MM.1S (cell line): ENCODE measurements at regions not wholly inside any gene's neighbourhood (a gene's known extent, or its start where the extent isn't known, plus 50 kb on each side); places are given as distances from the start of the nearest gene placed in this dataset.

Experiments used
- DNase-seq: peaks from one replicate; pipeline ENCODE4 v3.0.0-alpha.2; 2015
- H2AFZ ChIP-seq: fragments of 300-600 bp; sonication (generic); 2 replicates; pipeline ENCODE4 v1.6.0; 2016; ENCODE audit warnings: antibody characterized with exemption, low read length
- H3F3A ChIP-seq: fragments of 300-600 bp; sonication (generic); 2 replicates; pipeline ENCODE4 v1.6.1; 2016; ENCODE audit warnings: mild to moderate bottlenecking, antibody characterized with exemption, low read length, moderate library complexity, mixed read lengths; ENCODE audit not compliant: insufficient read depth
- H3K27ac ChIP-seq: fragments of 300-600 bp; sonication (generic); 2 replicates; pipeline ENCODE4 v1.5.1; 2016; ENCODE audit warnings: mild to moderate bottlenecking, low read length
- H3K27me3 ChIP-seq: fragments of 300-600 bp; sonication (generic); replicated peaks from 2 replicates; pipeline ENCODE4 v1.6.0; 2016; ENCODE audit warnings: low read length; ENCODE audit not compliant: insufficient read depth
- H3K36me3 ChIP-seq: fragments of 300-600 bp; sonication (generic); replicated peaks from 2 replicates; pipeline ENCODE4 v1.6.1; 2016; ENCODE audit warnings: mild to moderate bottlenecking, low read length, mixed read lengths; ENCODE audit not compliant: insufficient read depth
- H3K4me1 ChIP-seq: fragments of 300-600 bp; sonication (generic); 2 replicates; pipeline ENCODE4 v1.6.1; 2016; ENCODE audit warnings: low read length, mixed read lengths
- H3K4me2 ChIP-seq: fragments of 300-600 bp; sonication (generic); 2 replicates; pipeline ENCODE4 v1.6.0; 2016; ENCODE audit warnings: low read depth, low read length
- H3K4me3 ChIP-seq: fragments of 300-600 bp; sonication (generic); 2 replicates; pipeline ENCODE4 v1.5.1; 2016; ENCODE audit warnings: low read length, mixed read lengths
- H3K79me2 ChIP-seq: fragments of 300-600 bp; sonication (generic); 2 replicates; pipeline ENCODE4 v1.6.1; 2016; ENCODE audit warnings: mixed run types, low read length, mixed read lengths
- H3K9ac ChIP-seq: fragments of 300-600 bp; sonication (generic); 2 replicates; pipeline ENCODE4 v1.6.1; 2016; ENCODE audit warnings: low read length, mixed read lengths
- H3K9me2 ChIP-seq: fragments of 300-600 bp; sonication (generic); replicated peaks from 2 replicates; pipeline ENCODE4 v1.6.1; 2016; ENCODE audit warnings: mild to moderate bottlenecking, low read length, mixed read lengths; ENCODE audit not compliant: insufficient read depth
- H3K9me3 ChIP-seq: fragments of 300-600 bp; sonication (generic); replicated peaks from 2 replicates; pipeline ENCODE4 v1.6.1; 2016; ENCODE audit warnings: mild to moderate bottlenecking, low read length, mixed read lengths; ENCODE audit not compliant: insufficient read depth
- H4K20me1 ChIP-seq: fragments of 300-600 bp; sonication (generic); 2 replicates; pipeline ENCODE4 v1.6.1; 2016; ENCODE audit warnings: mild to moderate bottlenecking, low read length, moderate library complexity, mixed read lengths; ENCODE audit not compliant: insufficient read depth
- EZH2 ChIP-seq: fragments of 300-600 bp; sonication (generic); optimal IDR thresholded peaks from 2 replicates; pipeline ENCODE3; 2017; ENCODE audit warnings: low read depth, mild to moderate bottlenecking, antibody characterized with exemption, low read length, mixed read lengths
- EZH2phosphoT487 ChIP-seq: fragments of 300-600 bp; sonication (generic); IDR thresholded peaks from 2 replicates; pipeline ENCODE4 v1.6.1; 2018; ENCODE audit warnings: antibody characterized with exemption, low read length
- TF ChIP-seq, protein P1 (sequence below): fragments of 300-600 bp; sonication (generic); IDR thresholded peaks from 2 replicates; pipeline ENCODE4 v1.5.1; 2016; ENCODE audit warnings: antibody characterized with exemption, low read length, mixed read lengths

GRCh38 chr14:61891170-61891569 lies 128.9 kb downstream of the SNAPC1 start:
- H3K79me2 ChIP-seq: no peaks in the 10 kb centered on the region
- no peaks in the 10 kb centered on the region for H3K9me2 ChIP-seq
- no peak overlapping the region for H3K4me2 ChIP-seq
- H3K36me3 ChIP-seq: no peaks in the 10 kb centered on the region
- DNase-seq: no peak
- no peaks in the 10 kb centered on the region for H3K4me1 ChIP-seq
- no peaks in the 10 kb centered on the region for H3F3A ChIP-seq
- H3K9me3 ChIP-seq: no peaks in the 10 kb centered on the region
- H3K27ac ChIP-seq: no peak overlapping the region
- no peaks in the 10 kb centered on the region for H4K20me1 ChIP-seq
- H3K4me3 ChIP-seq: no peak overlapping the region
- H3K9ac ChIP-seq: no peak overlapping the region
- no peak overlapping the region for H2AFZ ChIP-seq
- H3K27me3 ChIP-seq: no peaks in the 10 kb centered on the region
- TF ChIP-seq, protein P1, sequence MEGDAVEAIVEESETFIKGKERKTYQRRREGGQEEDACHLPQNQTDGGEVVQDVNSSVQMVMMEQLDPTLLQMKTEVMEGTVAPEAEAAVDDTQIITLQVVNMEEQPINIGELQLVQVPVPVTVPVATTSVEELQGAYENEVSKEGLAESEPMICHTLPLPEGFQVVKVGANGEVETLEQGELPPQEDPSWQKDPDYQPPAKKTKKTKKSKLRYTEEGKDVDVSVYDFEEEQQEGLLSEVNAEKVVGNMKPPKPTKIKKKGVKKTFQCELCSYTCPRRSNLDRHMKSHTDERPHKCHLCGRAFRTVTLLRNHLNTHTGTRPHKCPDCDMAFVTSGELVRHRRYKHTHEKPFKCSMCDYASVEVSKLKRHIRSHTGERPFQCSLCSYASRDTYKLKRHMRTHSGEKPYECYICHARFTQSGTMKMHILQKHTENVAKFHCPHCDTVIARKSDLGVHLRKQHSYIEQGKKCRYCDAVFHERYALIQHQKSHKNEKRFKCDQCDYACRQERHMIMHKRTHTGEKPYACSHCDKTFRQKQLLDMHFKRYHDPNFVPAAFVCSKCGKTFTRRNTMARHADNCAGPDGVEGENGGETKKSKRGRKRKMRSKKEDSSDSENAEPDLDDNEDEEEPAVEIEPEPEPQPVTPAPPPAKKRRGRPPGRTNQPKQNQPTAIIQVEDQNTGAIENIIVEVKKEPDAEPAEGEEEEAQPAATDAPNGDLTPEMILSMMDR: no peak

GRCh38 chr14:61891810-61892209 lies 129.6 kb downstream of the SNAPC1 start:
- no peak overlapping the region for H3K4me2 ChIP-seq
- H3F3A ChIP-seq: no peaks in the 10 kb centered on the region
- H2AFZ ChIP-seq: no peak overlapping the region

GRCh38 chr14:61893371-61893940 lies 131.2 kb downstream of the SNAPC1 start:
- Histone ChIP-seq H3K9me3 (no peaks in the 10 kb centered on the region), H3K27ac (no peak overlapping the region), H3K9ac (no peak overlapping the region), H3K36me3 (no peaks in the 10 kb centered on the region), H3K4me3 (no peak overlapping the region), H3K79me2 (no peaks in the 10 kb centered on the region), H2AFZ (no peak overlapping the region), H3K4me1 (no peaks in the 10 kb centered on the region), H3K9me2 (no peaks in the 10 kb centered on the region), H4K20me1 (no peaks in the 10 kb centered on the region), H3F3A (no peaks in the 10 kb centered on the region), H3K4me2 (no peak overlapping the region), H3K27me3 (no peaks in the 10 kb centered on the region)
- TF ChIP-seq EZH2: no peak
- TF ChIP-seq, protein P1: no peak
- TF ChIP-seq EZH2phosphoT487: no peak
- DNase-seq: no peak

More at GRCh38 chr14:61891810-61892209, 129.6 kb downstream of the SNAPC1 start:
- no peak for DNase-seq
- H3K27me3 ChIP-seq: no peaks in the 10 kb centered on the region
- no peaks in the 10 kb centered on the region for H3K9me3 ChIP-seq
- H3K36me3 ChIP-seq: no peaks in the 10 kb centered on the region
- H4K20me1 ChIP-seq: no peaks in the 10 kb centered on the region
- H3K4me3 ChIP-seq: no peak overlapping the region
- TF ChIP-seq EZH2: no peak
- no peak for TF ChIP-seq EZH2phosphoT487
- TF ChIP-seq, protein P1: no peak
- H3K4me1 ChIP-seq: no peaks in the 10 kb centered on the region
- H3K9me2 ChIP-seq: no peaks in the 10 kb centered on the region
- H3K27ac ChIP-seq: no peak overlapping the region
- H3K79me2 ChIP-seq: no peaks in the 10 kb centered on the region
- H3K9ac ChIP-seq: no peak overlapping the region
